ENCODE measurements at regions not wholly inside any gene's neighbourhood (a gene's known extent, or its start where the extent isn't known, plus 50 kb on each side); places are given as distances from the start of the nearest gene placed in this dataset.

DNA sequence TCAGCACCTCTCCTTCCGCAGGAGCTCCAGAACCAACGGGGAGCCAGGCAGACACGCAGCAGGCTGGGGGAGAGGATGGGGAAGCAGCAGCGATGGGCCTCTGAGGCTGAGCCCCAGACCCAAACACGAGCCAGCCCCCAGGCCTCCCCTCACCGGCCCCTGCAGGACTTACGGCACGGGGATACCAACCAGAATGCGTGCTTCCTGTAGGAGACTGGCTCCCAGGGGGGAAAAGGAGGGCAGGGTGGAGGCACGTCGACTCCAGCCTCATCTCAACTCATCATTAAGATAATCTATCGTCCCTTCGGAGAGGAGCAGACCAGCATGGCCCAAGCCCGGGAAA is 495.1 kb upstream of the MYT1L start:
- TF ChIP-seq CTCF (IDR thresholded peaks at IDR 0.05 in 4 of 5, conservative IDR thresholded peaks at IDR 0.05 in 1 of 5) (no peak), POLR2A (IDR thresholded peaks at IDR 0.05) (no peak)

All from gastrocnemius medialis (tissue), 4 donors.